H1 (cell line): ENCODE measurements at regions not wholly inside any gene's neighbourhood (a gene's known extent, or its start where the extent isn't known, plus 50 kb on each side); places are given as distances from the start of the nearest gene placed in this dataset.

Experiments
- CHD7 ChIP-seq: fragments of 300-600 bp; sonication (generic); IDR thresholded peaks from 2 replicates; pipeline ENCODE4 v1.7.1; 2012; ENCODE audit warnings: low read length, moderate library complexity, mild to moderate bottlenecking, inconsistent platforms; ENCODE audit not compliant: insufficient replicate concordance
- EGR1 ChIP-seq: IDR thresholded peaks from 2 replicates; pipeline ENCODE4 v1.6.1; 2011; ENCODE audit warnings: low read depth, low read length, borderline replicate concordance
- EP300 ChIP-seq, 2 experiments: IDR thresholded peaks; 1 replicate in 1 of 2; 2 replicates in 1 of 2; pipeline ENCODE4 v1.6.1; 2011 to 2012; ENCODE audit warnings: low read depth in 2 of 2, low read length in 2 of 2, mild to moderate bottlenecking in 2 of 2, borderline replicate concordance in 1 of 2, inconsistent platforms in 1 of 2, moderate library complexity in 1 of 2
- GABPA ChIP-seq: IDR thresholded peaks from 2 replicates; pipeline ENCODE4 v1.6.1; 2011; ENCODE audit warnings: mild to moderate bottlenecking, low read length, moderate library complexity, borderline replicate concordance; ENCODE audit not compliant: insufficient read depth
- GTF2F1 ChIP-seq: IDR thresholded peaks from 2 replicates; pipeline ENCODE4 v1.6.1; 2012; ENCODE audit warnings: low read depth, low read length, improper control_type of control experiment, borderline replicate concordance
- JUND ChIP-seq: IDR thresholded peaks from 2 replicates; pipeline ENCODE4 v1.6.1; 2011; ENCODE audit warnings: mild to moderate bottlenecking, improper control_type of control experiment, low read length
- MAFK ChIP-seq: IDR thresholded peaks from 2 replicates; pipeline ENCODE4 v1.6.1; 2012; ENCODE audit warnings: low read depth, mild to moderate bottlenecking, improper control_type of control experiment, low read length
- RNF2 ChIP-seq: fragments of 200-900, 300-1000 bp; sonication (generic); IDR thresholded peaks from 2 replicates; pipeline ENCODE4 v1.7.1; 2016; ENCODE audit warnings: borderline replicate concordance, low read depth, mild to moderate bottlenecking, antibody characterized with exemption, low read length; ENCODE audit not compliant: poor library complexity, severe bottlenecking; ENCODE audit errors: missing control alignments
- SP4 ChIP-seq: IDR thresholded peaks from 2 replicates; pipeline ENCODE4 v1.6.1; 2012; ENCODE audit warnings: low read length, inconsistent platforms
- TAF7 ChIP-seq: optimal IDR thresholded peaks from 2 replicates; pipeline ENCODE3; 2011; ENCODE audit warnings: low read depth, mild to moderate bottlenecking, inconsistent platforms, low read length, moderate library complexity, borderline replicate concordance
- TBP ChIP-seq: IDR thresholded peaks from 2 replicates; pipeline ENCODE4 v1.6.1; 2011; ENCODE audit warnings: low read depth, low read length, improper control_type of control experiment
- TCF12 ChIP-seq: IDR thresholded peaks from 2 replicates; pipeline ENCODE4 v1.6.1; 2011; ENCODE audit warnings: low read depth, mild to moderate bottlenecking, low read length
- TEAD4 ChIP-seq: IDR thresholded peaks from 2 replicates; pipeline ENCODE4 v1.6.1; 2012; ENCODE audit warnings: low read depth, low read length, inconsistent platforms, mixed read lengths

DNA sequence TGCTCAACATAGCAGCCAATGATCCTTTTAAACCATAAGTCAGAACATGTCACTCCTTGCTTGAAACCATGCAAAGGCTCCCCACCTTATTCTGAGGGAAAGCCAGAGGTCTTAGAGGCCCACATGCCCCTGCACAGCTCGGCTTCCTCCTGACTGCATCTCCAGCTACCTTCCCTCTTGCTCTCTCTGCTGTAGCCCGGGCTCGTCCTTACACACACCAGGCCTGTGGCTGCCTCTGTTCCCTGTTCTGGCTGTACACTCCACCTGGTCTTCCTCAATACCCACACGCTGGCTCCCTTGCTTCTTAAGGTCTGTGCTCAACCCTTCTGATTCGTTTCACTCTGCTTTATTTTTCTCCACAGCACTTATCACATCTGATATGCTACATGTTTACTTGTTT is 116.2 kb downstream of the TNFAIP3 start (continued):
- no peak for TF ChIP-seq CHD7
- no peak for TF ChIP-seq JUND
- TF ChIP-seq TCF12: no peak
- no peak for TF ChIP-seq GTF2F1
- no peak for TF ChIP-seq TEAD4
- TF ChIP-seq RNF2: no peak
- TF ChIP-seq SP4: no peak
- no peak for TF ChIP-seq TBP
- TF ChIP-seq GABPA: no peak
- TF ChIP-seq MAFK: no peak
- no peak for TF ChIP-seq EP300 (IDR thresholded peaks at IDR 0.05; ENCODE audit: borderline replicate concordance in 1 of 2, low read depth in 2 of 2, low read length in 2 of 2)
- TF ChIP-seq TAF7: no peak
- no peak for TF ChIP-seq EGR1
